Lower leg skin (tissue), 3 donors: ENCODE measurements at regions not wholly inside any gene's neighbourhood (a gene's known extent, or its start where the extent isn't known, plus 50 kb on each side); places are given as distances from the start of the nearest gene placed in this dataset.
"Not testable (repeated sequence)": the region's sequence is repeated elsewhere in the genome, so short reads cannot be mapped to it uniquely, and the experiment has no call there.

Experiments used
- POLR2A ChIP-seq, 2 donors: fragments of 450-650 bp; IDR thresholded peaks; one replicate each; pipeline ENCODE4 v1.6.1; 2016 to 2017; ENCODE audit warnings: antibody characterized with exemption in 2 of 2, mild to moderate bottlenecking in 1 of 2, moderate library complexity in 1 of 2
- TF ChIP-seq, protein P1 (sequence below), 3 donors: fragments of 450-650 bp; IDR thresholded peaks; one replicate each; pipeline ENCODE4 v1.5.1; 2016; ENCODE audit warnings: antibody characterized with exemption in 3 of 3, mild to moderate bottlenecking in 3 of 3, moderate library complexity in 2 of 3

DNA sequence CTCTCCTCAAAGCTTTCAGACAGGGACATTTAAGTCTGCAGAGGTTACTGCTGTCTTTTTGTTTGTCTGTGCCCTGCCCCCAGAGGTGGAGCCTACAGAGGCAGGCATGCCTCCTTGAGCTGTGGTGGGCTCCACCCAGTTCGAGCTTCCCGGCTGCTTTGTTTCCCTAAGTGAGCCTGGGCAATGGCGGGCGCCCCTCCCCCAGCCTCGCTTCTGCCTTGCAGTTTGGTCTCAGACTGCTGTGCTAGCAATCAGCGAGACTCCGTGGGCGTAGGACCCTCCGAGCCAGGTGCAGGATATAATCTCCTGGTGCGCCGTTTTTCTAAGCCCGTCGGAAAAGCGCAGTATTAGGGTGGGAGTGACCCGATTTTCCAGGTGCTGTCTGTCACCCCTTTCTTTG, 78.7 kb downstream of the DYNAP start:
- TF ChIP-seq, protein P1, sequence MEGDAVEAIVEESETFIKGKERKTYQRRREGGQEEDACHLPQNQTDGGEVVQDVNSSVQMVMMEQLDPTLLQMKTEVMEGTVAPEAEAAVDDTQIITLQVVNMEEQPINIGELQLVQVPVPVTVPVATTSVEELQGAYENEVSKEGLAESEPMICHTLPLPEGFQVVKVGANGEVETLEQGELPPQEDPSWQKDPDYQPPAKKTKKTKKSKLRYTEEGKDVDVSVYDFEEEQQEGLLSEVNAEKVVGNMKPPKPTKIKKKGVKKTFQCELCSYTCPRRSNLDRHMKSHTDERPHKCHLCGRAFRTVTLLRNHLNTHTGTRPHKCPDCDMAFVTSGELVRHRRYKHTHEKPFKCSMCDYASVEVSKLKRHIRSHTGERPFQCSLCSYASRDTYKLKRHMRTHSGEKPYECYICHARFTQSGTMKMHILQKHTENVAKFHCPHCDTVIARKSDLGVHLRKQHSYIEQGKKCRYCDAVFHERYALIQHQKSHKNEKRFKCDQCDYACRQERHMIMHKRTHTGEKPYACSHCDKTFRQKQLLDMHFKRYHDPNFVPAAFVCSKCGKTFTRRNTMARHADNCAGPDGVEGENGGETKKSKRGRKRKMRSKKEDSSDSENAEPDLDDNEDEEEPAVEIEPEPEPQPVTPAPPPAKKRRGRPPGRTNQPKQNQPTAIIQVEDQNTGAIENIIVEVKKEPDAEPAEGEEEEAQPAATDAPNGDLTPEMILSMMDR (IDR thresholded peaks at IDR 0.05), result not testable (repeated sequence)
- not testable (repeated sequence) for TF ChIP-seq POLR2A (IDR thresholded peaks at IDR 0.05)
